ENCODE measurements at regions not wholly inside any gene's neighbourhood (a gene's known extent, or its start where the extent isn't known, plus 50 kb on each side); places are given as distances from the start of the nearest gene placed in this dataset.

DNA sequence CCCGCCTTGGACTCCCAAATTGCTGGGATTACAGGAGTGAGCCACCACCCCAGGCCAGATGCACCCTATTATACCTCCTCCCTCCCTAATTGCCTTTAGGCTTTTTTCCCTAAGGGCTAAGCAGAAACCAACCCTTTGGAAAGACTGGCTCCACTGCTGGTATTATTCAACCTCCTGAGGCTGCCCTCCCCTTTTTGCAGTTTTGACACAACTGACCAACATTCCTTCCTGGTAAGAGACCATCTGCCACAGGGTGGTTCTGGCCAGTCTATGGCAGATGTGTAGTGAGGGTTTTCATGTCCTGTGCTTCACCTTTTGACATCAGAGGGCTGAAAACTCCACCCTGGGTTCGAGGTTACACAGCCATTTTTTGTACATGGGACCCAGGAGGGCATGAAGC is 1785.3 kb upstream of the CELF4 start:
- Histone ChIP-seq H3K4me2 (no peak overlapping the region), H3K4me3 (no peak overlapping the region), H3K27ac (ENCODE audit: low read depth) (no peak overlapping the region), H3K9me2 (ENCODE audit: insufficient read depth) (no peaks in the 10 kb centered on the region), H2AFZ (no peak overlapping the region), H3K79me2 (replicated peaks; ENCODE audit: insufficient read depth) (no peaks in the 10 kb centered on the region), H4K20me1 (replicated peaks; ENCODE audit: insufficient read depth) (no peaks in the 10 kb centered on the region), H3K27me3 (ENCODE audit: insufficient read depth) (no peaks in the 10 kb centered on the region), H3K36me3 (ENCODE audit: insufficient read depth) (no peaks in the 10 kb centered on the region), H3F3A (replicated peaks; ENCODE audit: low read depth) (no peaks in the 10 kb centered on the region), H3K4me1 (ENCODE audit: insufficient read depth) (0 out of 2 replicates have a peak, but pooled peaks cover 4% of the 10 kb centered on the region)
- no peak for DNase-seq (ENCODE audit: low spot score)
- TF ChIP-seq EZH2 (IDR thresholded peaks at IDR 0.05; ENCODE audit: low read depth, unreplicated experiment): no peak
- TF ChIP-seq, protein P1, sequence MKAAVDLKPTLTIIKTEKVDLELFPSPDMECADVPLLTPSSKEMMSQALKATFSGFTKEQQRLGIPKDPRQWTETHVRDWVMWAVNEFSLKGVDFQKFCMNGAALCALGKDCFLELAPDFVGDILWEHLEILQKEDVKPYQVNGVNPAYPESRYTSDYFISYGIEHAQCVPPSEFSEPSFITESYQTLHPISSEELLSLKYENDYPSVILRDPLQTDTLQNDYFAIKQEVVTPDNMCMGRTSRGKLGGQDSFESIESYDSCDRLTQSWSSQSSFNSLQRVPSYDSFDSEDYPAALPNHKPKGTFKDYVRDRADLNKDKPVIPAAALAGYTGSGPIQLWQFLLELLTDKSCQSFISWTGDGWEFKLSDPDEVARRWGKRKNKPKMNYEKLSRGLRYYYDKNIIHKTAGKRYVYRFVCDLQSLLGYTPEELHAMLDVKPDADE (IDR thresholded peaks at IDR 0.05): no peak
- no peak for TF ChIP-seq ZNF114 (CRISPR knock-in tag; IDR thresholded peaks at IDR 0.05)
- no peak for TF ChIP-seq JUNB (IDR thresholded peaks at IDR 0.05; ENCODE audit: unreplicated experiment)
- TF ChIP-seq ZNF462 (CRISPR knock-in tag; IDR thresholded peaks at IDR 0.05): no peak
- TF ChIP-seq REST (IDR thresholded peaks at IDR 0.05; ENCODE audit: unreplicated experiment): no peak
- no peaks in the 10 kb centered on the region for H3K4me1 Mint-ChIP-seq
- H3K27me3 Mint-ChIP-seq (ENCODE audit: insufficient read depth, low read depth, poor library complexity): no peaks in the 10 kb centered on the region
- no peak for ATAC-seq
- H3K9me3 Mint-ChIP-seq: no peaks in the 10 kb centered on the region
- H3K4me3 Mint-ChIP-seq: no peak overlapping the region
- no peaks in the 10 kb centered on the region for H3K36me3 Mint-ChIP-seq (ENCODE audit: low read depth)
- H3K27ac Mint-ChIP-seq: no peak overlapping the region

All from GM23338 (cell line).